Activated naive CD4-positive, alpha-beta T cell treated with anti-CD3 and anti-CD28 coated beads, Interleukin-2, amount 10 ng/mL, durations not matched to agents 7 days and 5 days (primary cell): ENCODE measurements at regions not wholly inside any gene's neighbourhood (a gene's known extent, or its start where the extent isn't known, plus 50 kb on each side); places are given as distances from the start of the nearest gene placed in this dataset.
"Not testable (repeated sequence)": the region's sequence is repeated elsewhere in the genome, so short reads cannot be mapped to it uniquely, and the experiment has no call there.

Experiments
- CTCF ChIA-PET: fragments of 350-600 bp; sonication (Branson Sonifier 250); formaldehyde crosslinking; loops from one replicate; lab custom pipeline; 2021; ENCODE audit warnings: antibody characterized with exemption; lab: Charles Lee
- DNase-seq: peaks from one replicate; pipeline ENCODE4 v3.0.0-alpha.2; 2020
- H3K27ac Mint-ChIP-seq: one replicate; pipeline ENCODE4 v1.8.0; 2021; ENCODE audit warnings: mild to moderate bottlenecking, moderate library complexity, mixed read lengths
- H3K27me3 Mint-ChIP-seq: one replicate; pipeline ENCODE4 v1.8.0; 2021; ENCODE audit warnings: mild to moderate bottlenecking, mixed read lengths
- H3K36me3 Mint-ChIP-seq: one replicate; pipeline ENCODE4 v1.8.0; 2021; ENCODE audit warnings: mixed read lengths
- H3K4me1 Mint-ChIP-seq: one replicate; pipeline ENCODE4 v1.8.0; 2021; ENCODE audit warnings: mixed read lengths
- H3K4me3 Mint-ChIP-seq: one replicate; pipeline ENCODE4 v1.8.0; 2021; ENCODE audit warnings: mild to moderate bottlenecking, moderate library complexity, mixed read lengths
- H3K9me3 Mint-ChIP-seq: one replicate; pipeline ENCODE4 v1.8.0; 2021; ENCODE audit warnings: mixed read lengths

DNA sequence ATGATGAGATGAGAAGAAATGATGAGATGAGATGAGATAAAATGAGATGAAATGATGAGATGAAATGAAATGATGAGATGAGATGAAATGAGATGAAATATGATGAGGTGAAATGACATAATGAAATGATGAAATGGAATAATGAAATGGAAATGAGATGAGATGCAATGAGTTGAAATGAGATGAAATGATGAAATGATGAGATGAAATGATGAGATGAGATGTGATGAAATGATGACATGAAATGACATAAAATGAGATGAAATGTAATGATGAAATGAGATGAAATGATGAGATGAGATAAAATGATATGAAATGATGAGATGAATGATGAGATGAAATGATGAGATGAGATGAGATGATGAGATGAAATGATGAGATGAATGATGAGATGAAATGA lies 338.6 kb upstream of the PLGLB1 start:
- H3K4me1 Mint-ChIP-seq, H3K36me3 Mint-ChIP-seq, H3K4me3 Mint-ChIP-seq, DNase-seq, H3K9me3 Mint-ChIP-seq, CTCF ChIA-PET, H3K27me3 Mint-ChIP-seq, H3K27ac Mint-ChIP-seq: not testable (repeated sequence)

- H3K36me3 Mint-ChIP-seq, H3K4me1 Mint-ChIP-seq, H3K27me3 Mint-ChIP-seq, H3K4me3 Mint-ChIP-seq, CTCF ChIA-PET, DNase-seq, H3K27ac Mint-ChIP-seq, H3K9me3 Mint-ChIP-seq: not testable (repeated sequence)
Measured at GRCh38 chr2:87360927-87361326, 339.3 kb upstream of the PLGLB1 start.

GRCh38 chr2:87361805-87362204 lies 340.2 kb upstream of the PLGLB1 start:
- H3K4me1 Mint-ChIP-seq, H3K4me3 Mint-ChIP-seq, H3K27ac Mint-ChIP-seq, H3K27me3 Mint-ChIP-seq, CTCF ChIA-PET, H3K9me3 Mint-ChIP-seq, DNase-seq, H3K36me3 Mint-ChIP-seq: not testable (repeated sequence)

- H3K27me3 Mint-ChIP-seq, H3K4me3 Mint-ChIP-seq, H3K27ac Mint-ChIP-seq, DNase-seq, H3K4me1 Mint-ChIP-seq, H3K9me3 Mint-ChIP-seq, CTCF ChIA-PET, H3K36me3 Mint-ChIP-seq: not testable (repeated sequence)
Measured at GRCh38 chr2:87364379-87364778, 342.7 kb upstream of the PLGLB1 start.

GRCh38 chr2:87365038-87365437 lies 343.4 kb upstream of the PLGLB1 start:
- H3K27me3 Mint-ChIP-seq, DNase-seq, H3K27ac Mint-ChIP-seq, H3K36me3 Mint-ChIP-seq, H3K4me3 Mint-ChIP-seq, H3K9me3 Mint-ChIP-seq, CTCF ChIA-PET, H3K4me1 Mint-ChIP-seq: not testable (repeated sequence)

DNA sequence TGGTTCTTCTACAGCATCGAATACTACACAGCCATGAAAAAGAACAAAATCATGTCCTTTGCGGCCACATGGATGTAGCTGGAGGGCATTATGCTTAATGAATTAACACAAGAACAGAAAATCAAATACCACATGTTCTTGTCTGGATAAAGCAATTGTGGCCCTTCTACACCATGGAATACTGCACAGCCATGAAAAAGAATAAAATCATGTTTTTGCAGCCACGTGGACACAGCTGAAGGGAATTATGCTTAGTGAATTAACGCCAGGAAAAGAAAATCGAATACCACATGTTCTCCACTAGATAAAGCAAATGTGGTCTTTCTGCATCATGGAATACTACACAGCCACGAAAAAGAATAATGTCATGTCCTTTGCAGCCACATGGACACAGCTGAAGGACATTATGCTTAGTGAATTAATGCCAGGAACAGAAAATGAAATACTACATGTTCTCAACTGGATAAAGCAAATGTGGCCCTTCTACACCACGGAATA lies 361.8 kb upstream of the PLGLB2 start:
- H3K36me3 Mint-ChIP-seq, H3K4me3 Mint-ChIP-seq, H3K27ac Mint-ChIP-seq, CTCF ChIA-PET, H3K9me3 Mint-ChIP-seq, DNase-seq, H3K27me3 Mint-ChIP-seq, H3K4me1 Mint-ChIP-seq: not testable (repeated sequence)

GRCh38 chr2:87395784-87396183 lies 352.1 kb upstream of the PLGLB2 start:
- H3K4me1 Mint-ChIP-seq, H3K27me3 Mint-ChIP-seq, H3K36me3 Mint-ChIP-seq, H3K9me3 Mint-ChIP-seq, DNase-seq, H3K4me3 Mint-ChIP-seq, CTCF ChIA-PET, H3K27ac Mint-ChIP-seq: not testable (repeated sequence)

GRCh38 chr2:87396551-87397265 lies 351.2 kb upstream of the PLGLB2 start:
- H3K4me3 Mint-ChIP-seq, H3K4me1 Mint-ChIP-seq, H3K27ac Mint-ChIP-seq, H3K9me3 Mint-ChIP-seq, H3K27me3 Mint-ChIP-seq, CTCF ChIA-PET, H3K36me3 Mint-ChIP-seq, DNase-seq: not testable (repeated sequence)

GRCh38 chr2:87397276-87398065 lies 350.4 kb upstream of the PLGLB2 start:
- not testable (repeated sequence) for H3K4me3 Mint-ChIP-seq, H3K4me1 Mint-ChIP-seq

GRCh38 chr2:87398567-87399305 lies 349.2 kb upstream of the PLGLB2 start:
- H3K27me3 Mint-ChIP-seq, H3K4me1 Mint-ChIP-seq, DNase-seq, H3K9me3 Mint-ChIP-seq, H3K36me3 Mint-ChIP-seq, H3K4me3 Mint-ChIP-seq, CTCF ChIA-PET, H3K27ac Mint-ChIP-seq: not testable (repeated sequence)

More at GRCh38 chr2:87397276-87398065, 350.4 kb upstream of the PLGLB2 start:
- H3K27ac Mint-ChIP-seq, H3K36me3 Mint-ChIP-seq, CTCF ChIA-PET, DNase-seq, H3K27me3 Mint-ChIP-seq, H3K9me3 Mint-ChIP-seq: not testable (repeated sequence)

DNA sequence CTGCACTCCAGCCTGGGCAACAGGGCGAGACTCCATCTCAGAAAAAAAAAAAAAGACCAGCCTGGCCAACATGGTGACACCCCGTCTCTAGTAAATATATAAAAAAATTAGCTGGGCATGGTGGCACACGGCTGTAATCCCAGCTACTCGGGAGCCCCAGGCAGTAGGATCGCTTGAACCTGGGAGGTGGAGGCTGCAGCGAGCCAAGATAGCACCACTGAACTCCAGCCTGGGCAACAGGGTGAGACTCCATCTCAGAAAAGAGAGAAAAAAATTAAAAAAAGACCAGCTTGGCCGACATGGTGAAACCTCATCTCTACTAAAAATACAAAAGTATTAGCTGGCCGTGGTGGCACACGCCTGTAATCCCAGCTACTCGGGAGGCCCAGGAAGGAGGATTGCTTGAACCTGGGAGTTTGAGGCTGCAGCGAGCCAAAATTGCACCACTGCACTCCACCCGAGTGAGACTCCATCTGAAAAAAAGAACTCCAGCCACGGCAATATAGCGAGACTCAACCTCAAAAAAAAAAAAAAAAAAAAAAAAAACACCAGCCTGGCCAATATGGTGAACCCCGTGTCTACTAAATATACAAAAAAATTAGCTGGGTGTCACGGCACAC lies 346.1 kb upstream of the PLGLB2 start:
- Mint-ChIP-seq H3K4me1 (no peaks in the 10 kb centered on the region), H3K9me3 (peaks cover 3% of the 10 kb centered on the region), H3K4me3 (no peak overlapping the region), H3K27ac (no peak overlapping the region), H3K27me3 (no peaks in the 10 kb centered on the region), H3K36me3 (no peaks in the 10 kb centered on the region)
- no peak for DNase-seq
- CTCF ChIA-PET, result interaction anchor here (0.6 kb wide), 1 partner anchor 1438 kb away, joined by 4 read pairs; no protein-coding TSS in a partner anchor

GRCh38 chr2:87403893-87404175 lies 344.1 kb upstream of the PLGLB2 start:
- Mint-ChIP-seq H3K36me3 (no peaks in the 10 kb centered on the region), H3K4me3 (no peak overlapping the region), H3K4me1 (no peaks in the 10 kb centered on the region), H3K27ac (no peak overlapping the region), H3K27me3 (no peaks in the 10 kb centered on the region), H3K9me3 (peaks cover 3% of the 10 kb centered on the region)
- CTCF ChIA-PET, result no interaction called here
- no peak for DNase-seq

- H3K4me1 Mint-ChIP-seq, H3K9me3 Mint-ChIP-seq, H3K27ac Mint-ChIP-seq, CTCF ChIA-PET, DNase-seq, H3K4me3 Mint-ChIP-seq, H3K36me3 Mint-ChIP-seq, H3K27me3 Mint-ChIP-seq: not testable (repeated sequence)
Measured at GRCh38 chr2:87404411-87405255, 343.3 kb upstream of the PLGLB2 start.
